H1 (cell line): ENCODE measurements at regions not wholly inside any gene's neighbourhood (a gene's known extent, or its start where the extent isn't known, plus 50 kb on each side); places are given as distances from the start of the nearest gene placed in this dataset.

Experiments
- CTCF ChIA-PET: fragments of 300-600 bp; sonication (Branson Sonifier 250); formaldehyde crosslinking; loops from one replicate; lab custom pipeline; 2021; ENCODE audit not compliant: partially characterized antibody; lab: Charles Lee
- POLR2A ChIA-PET: fragments of 300-600 bp; sonication (Branson Sonifier 250); formaldehyde crosslinking; loops from one replicate; lab custom pipeline; 2021; ENCODE audit warnings: inconsistent platforms; ENCODE audit not compliant: partially characterized antibody; lab: Charles Lee
- DNase-seq, 2 experiments: peaks; one replicate each; pipeline versions ENCODE4 v3.0.0 to v3.0.0-alpha.2; 2010 to 2022; ENCODE audit warnings: low spot score in 2 of 2, low read depth in 1 of 2, mixed read lengths in 1 of 2
- FAIRE-seq: peaks from 2 replicates; lab custom pipeline; 2011; peaks lifted over from hg19 to GRCh38; lab: Jason Lieb, UNC
- H2AFZ ChIP-seq: 2 replicates; pipeline ENCODE4 v1.8.1; 2012; ENCODE audit warnings: low read length, inconsistent platforms
- H2AK5ac ChIP-seq: 2 replicates; pipeline ENCODE4 v1.6.1; 2013; ENCODE audit warnings: low read depth, low read length
- H2BK120ac ChIP-seq: replicated peaks from 2 replicates; pipeline ENCODE3; 2013; ENCODE audit warnings: low read depth, low read length, inconsistent platforms
- H2BK12ac ChIP-seq: 2 replicates; pipeline ENCODE4 v1.6.1; 2013; ENCODE audit warnings: low read depth, low read length
- H2BK15ac ChIP-seq: 2 replicates; pipeline ENCODE4 v1.6.1; 2013; ENCODE audit warnings: low read length
- H2BK20ac ChIP-seq: 2 replicates; pipeline ENCODE4 v1.6.1; 2013; ENCODE audit warnings: low read length
- H2BK5ac ChIP-seq: 2 replicates; pipeline ENCODE4 v1.6.1; 2013; ENCODE audit warnings: low read depth, low read length
- H3K14ac ChIP-seq: 2 replicates; pipeline ENCODE4 v1.6.1; 2013; ENCODE audit warnings: inconsistent platforms; ENCODE audit not compliant: insufficient read length
- H3K18ac ChIP-seq: 2 replicates; pipeline ENCODE4 v1.6.1; 2013; ENCODE audit warnings: low read length; ENCODE audit errors: extremely low read depth
- H3K23ac ChIP-seq: 2 replicates; pipeline ENCODE4 v1.6.1; 2013; ENCODE audit warnings: inconsistent platforms; ENCODE audit not compliant: insufficient read length
- H3K23me2 ChIP-seq: 2 replicates; pipeline ENCODE4 v1.6.1; 2013; ENCODE audit warnings: low read depth, low read length
- H3K27ac ChIP-seq: 2 replicates; pipeline ENCODE4 v1.6.1; 2011; ENCODE audit warnings: low read depth, low read length, inconsistent platforms
- H3K27me3 ChIP-seq, 4 experiments: replicated peaks in 1 of 4; 1 replicate in 1 of 4; 2 replicates in 3 of 4; pipeline versions ENCODE4 v1.6.1 to v1.8.1; 2011 to 2013; ENCODE audit warnings: low read length in 3 of 4, mild to moderate bottlenecking in 3 of 4, inconsistent platforms in 2 of 4, mixed read lengths in 2 of 4, moderate library complexity in 1 of 4; ENCODE audit not compliant: control insufficient read depth in 3 of 4, insufficient read depth in 3 of 4; ENCODE audit errors: extremely low read depth in 1 of 4
- H3K36me3 ChIP-seq, 4 experiments: 2 replicates each; pipeline versions ENCODE4 v1.6.1 to v1.8.1; 2011 to 2013; ENCODE audit warnings: mild to moderate bottlenecking in 4 of 4, low read length in 3 of 4, moderate library complexity in 2 of 4, control low read depth in 1 of 4, inconsistent platforms in 1 of 4; ENCODE audit not compliant: insufficient read depth in 4 of 4, control insufficient read depth in 2 of 4
- H3K4ac ChIP-seq: replicated peaks from 2 replicates; pipeline ENCODE3; 2013; ENCODE audit warnings: low read length, low read depth, mixed read lengths, inconsistent platforms; ENCODE audit not compliant: insufficient read length
- H3K4me1 ChIP-seq, 4 experiments: replicated peaks in 1 of 4; 1 replicate in 1 of 4; 2 replicates in 3 of 4; pipeline versions ENCODE4 v1.6.1 to v1.8.1; 2011 to 2013; ENCODE audit warnings: low read length in 3 of 4, inconsistent platforms in 2 of 4, mixed read lengths in 1 of 4; ENCODE audit not compliant: insufficient read depth in 4 of 4, control insufficient read depth in 3 of 4
- H3K4me2 ChIP-seq, 2 experiments: 2 replicates each; pipeline versions ENCODE4 v1.6.1 to v1.8.1; 2011 to 2013; ENCODE audit warnings: low read depth in 2 of 2, low read length in 2 of 2, control low read depth in 1 of 2, inconsistent platforms in 1 of 2, mild to moderate bottlenecking in 1 of 2; ENCODE audit not compliant: insufficient read depth in 1 of 2
- H3K4me3 ChIP-seq, 4 experiments: fragments of 200-600, 300-600 bp in 1 of 4; sonication (generic), shearing (Covaris generic), sonication (Bioruptor Twin) in 1 of 4; 2 replicates each; pipeline versions ENCODE4 v1.5.1 to v1.8.1; 2011 to 2016; ENCODE audit warnings: low read length in 4 of 4, low read depth in 3 of 4, control low read depth in 2 of 4, inconsistent platforms in 2 of 4, mild to moderate bottlenecking in 2 of 4, mixed read lengths in 1 of 4, moderate library complexity in 1 of 4; ENCODE audit not compliant: insufficient read depth in 2 of 4; ENCODE audit errors: extremely low read depth in 1 of 4
- H3K56ac ChIP-seq: replicated peaks from 2 replicates; pipeline ENCODE3; 2013; ENCODE audit warnings: low read depth, mild to moderate bottlenecking, mixed read lengths, low read length, inconsistent platforms; ENCODE audit not compliant: insufficient read length
- H3K79me1 ChIP-seq: 2 replicates; pipeline ENCODE4 v1.6.1; 2013; ENCODE audit warnings: low read depth, low read length, control low read depth
- H3K79me2 ChIP-seq, 2 experiments: 2 replicates each; pipeline versions ENCODE4 v1.6.1 to v1.8.1; 2012 to 2013; ENCODE audit warnings: low read length in 2 of 2, mild to moderate bottlenecking in 2 of 2, inconsistent platforms in 1 of 2; ENCODE audit not compliant: insufficient read depth in 2 of 2, control insufficient read depth in 1 of 2
- H3K9ac ChIP-seq, 4 experiments: replicated peaks in 1 of 4; 1 replicate in 1 of 4; 2 replicates in 3 of 4; pipeline versions ENCODE4 v1.6.1 to v1.8.1; 2011 to 2013; ENCODE audit warnings: low read depth in 3 of 4, low read length in 3 of 4, control low read depth in 2 of 4, mild to moderate bottlenecking in 2 of 4, moderate library complexity in 2 of 4, inconsistent platforms in 1 of 4; ENCODE audit errors: extremely low read depth in 1 of 4
- H3K9me3 ChIP-seq, 2 experiments: 2 replicates each; pipeline versions ENCODE4 v1.6.1 to v1.8.1; 2012 to 2013; ENCODE audit warnings: mild to moderate bottlenecking in 2 of 2, moderate library complexity in 2 of 2, control low read depth in 1 of 2, inconsistent platforms in 1 of 2, low read depth in 1 of 2, low read length in 1 of 2, mixed read lengths in 1 of 2; ENCODE audit not compliant: insufficient read depth in 2 of 2
- H4K20me1 ChIP-seq, 2 experiments: replicated peaks in 1 of 2; 2 replicates each; pipeline versions ENCODE3 to v1.8.1; 2011 to 2013; ENCODE audit warnings: inconsistent platforms in 2 of 2, low read length in 2 of 2, mild to moderate bottlenecking in 1 of 2; ENCODE audit not compliant: insufficient read depth in 2 of 2, control insufficient read depth in 1 of 2
- H4K5ac ChIP-seq: 2 replicates; pipeline ENCODE4 v1.6.1; 2013; ENCODE audit warnings: low read length, low read depth, mixed read lengths, inconsistent platforms; ENCODE audit not compliant: insufficient read length
- H4K8ac ChIP-seq: 2 replicates; pipeline ENCODE4 v1.8.0; 2013; ENCODE audit warnings: mild to moderate bottlenecking, moderate library complexity, low read length, inconsistent platforms; ENCODE audit not compliant: insufficient read depth; ENCODE audit errors: extremely low read depth
- H4K91ac ChIP-seq: replicated peaks from 2 replicates; pipeline ENCODE3; 2013; ENCODE audit warnings: low read length, mixed read lengths, inconsistent platforms; ENCODE audit not compliant: insufficient read length
- BACH1 ChIP-seq: IDR thresholded peaks from 2 replicates; pipeline ENCODE4 v1.6.1; 2012; ENCODE audit warnings: low read length, improper control_type of control experiment
- BCL11A ChIP-seq, 2 experiments: IDR thresholded peaks; one replicate each; pipeline ENCODE4 v1.6.1; 2011; ENCODE audit warnings: low read depth in 2 of 2, low read length in 2 of 2, mild to moderate bottlenecking in 2 of 2
- BRCA1 ChIP-seq: IDR thresholded peaks from 2 replicates; pipeline ENCODE4 v1.6.1; 2012; ENCODE audit warnings: low read depth, low read length, improper control_type of control experiment
- CEBPB ChIP-seq: IDR thresholded peaks from 2 replicates; pipeline ENCODE4 v1.6.1; 2012; ENCODE audit warnings: low read depth, low read length
- FOSL1 ChIP-seq: IDR thresholded peaks from 2 replicates; pipeline ENCODE4 v1.6.1; 2011; ENCODE audit warnings: mild to moderate bottlenecking, low read depth, low read length, moderate library complexity; ENCODE audit not compliant: insufficient read depth
- HDAC6 ChIP-seq: IDR thresholded peaks from one replicate; pipeline ENCODE4 v1.7.1; 2012; ENCODE audit warnings: low read depth, mild to moderate bottlenecking, inconsistent platforms, low read length, moderate library complexity
- KDM5A ChIP-seq: fragments of 200-600 bp; IDR thresholded peaks from 2 replicates; pipeline ENCODE4 v1.7.1; 2012; ENCODE audit warnings: mild to moderate bottlenecking, low read length, inconsistent platforms, mixed read lengths
- MAFK ChIP-seq: IDR thresholded peaks from 2 replicates; pipeline ENCODE4 v1.6.1; 2012; ENCODE audit warnings: low read depth, mild to moderate bottlenecking, improper control_type of control experiment, low read length
- SP1 ChIP-seq: IDR thresholded peaks from 2 replicates; pipeline ENCODE4 v1.6.1; 2011; ENCODE audit warnings: low read depth, low read length
- TAF7 ChIP-seq: optimal IDR thresholded peaks from 2 replicates; pipeline ENCODE3; 2011; ENCODE audit warnings: low read depth, mild to moderate bottlenecking, inconsistent platforms, low read length, moderate library complexity, borderline replicate concordance
- TEAD4 ChIP-seq: IDR thresholded peaks from 2 replicates; pipeline ENCODE4 v1.6.1; 2012; ENCODE audit warnings: low read depth, low read length, inconsistent platforms, mixed read lengths
- WGBS, 2 experiments: shearing (Covaris generic) in 1 of 2; methylation state at CpG; one replicate each; pipeline versions ENCODE4 v1.1.6 to v1.1.7; 2013 to 2015; ENCODE audit warnings: low lambda C conversion rate in 2 of 2, mixed read lengths in 2 of 2, inconsistent platforms in 1 of 2, low coverage in 1 of 2, missing lambda C conversion rate in 1 of 2; ENCODE audit not compliant: insufficient replicate concordance in 2 of 2, insufficient coverage in 1 of 2, insufficient read length in 1 of 2; ENCODE audit errors: extremely low coverage in 1 of 2, missing lambda C conversion rate in 1 of 2; 5-methylcytosine and 5-hydroxymethylcytosine counted together
- TF ChIP-seq, protein P1 (sequence below): IDR thresholded peaks from 2 replicates; pipeline ENCODE4 v1.6.1; 2011; ENCODE audit warnings: low read depth, mild to moderate bottlenecking, low read length; ENCODE audit not compliant: insufficient read depth

DNA sequence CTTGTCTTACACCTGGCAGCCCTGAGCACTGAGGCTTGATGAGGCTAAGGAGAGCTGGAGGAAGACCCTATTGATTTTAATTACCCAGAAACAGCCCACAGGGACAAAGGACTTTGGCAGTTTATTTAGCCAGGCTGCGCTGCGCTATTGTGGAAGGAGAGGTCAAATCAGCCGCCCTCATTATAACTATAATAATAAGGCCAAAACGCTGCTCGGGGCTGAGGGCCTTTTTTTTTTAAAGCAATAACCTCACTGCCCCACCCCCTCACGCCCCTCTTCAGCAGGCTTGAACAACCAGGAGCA, 60.6 kb upstream of the NKX1-1 start:
- peaks cover 0 to 5% (median 0%) of the 10 kb centered on the region in 4 experiments; a peak in 3 of 7 replicates for H3K4me1 ChIP-seq
- DNase-seq (no peak), FAIRE-seq (no peak)
- H4K5ac ChIP-seq: no peak overlapping the region
- no peak overlapping the region for H2BK5ac ChIP-seq
- WGBS, 2 experiments: 89% methylated on average over 6 of the region's 6 CpGs; no CpG with 5 or more reads in 1 of the 2 experiments
- H3K14ac ChIP-seq: no peak overlapping the region
- H3K23me2 ChIP-seq: peaks cover 10% of the 10 kb centered on the region; the same call in 1 of the 2 replicates
- no peak overlapping the region for H3K4ac ChIP-seq
- CTCF ChIA-PET: no interaction called here
- no peak overlapping the region for H3K23ac ChIP-seq
- H3K36me3 ChIP-seq: no peaks in the 10 kb centered on the region
- H3K79me1 ChIP-seq: no peaks in the 10 kb centered on the region
- H3K4me2 ChIP-seq: no peak overlapping the region
- H3K27me3 ChIP-seq: no peaks in the 10 kb centered on the region
- H3K18ac ChIP-seq: no peak overlapping the region
- no peak overlapping the region for H3K4me3 ChIP-seq
- no peak overlapping the region for H2BK120ac ChIP-seq
- no peak overlapping the region for H3K27ac ChIP-seq
- no peak overlapping the region for H2AK5ac ChIP-seq
- TF ChIP-seq TEAD4 (no peak), BACH1 (no peak), TAF7 (no peak), HDAC6 (no peak), CEBPB (no peak), BRCA1 (no peak), BCL11A (IDR thresholded peaks at IDR 0.05; ENCODE audit: low read depth in 2 of 2, low read length in 2 of 2) (no peak), KDM5A (no peak), SP1 (no peak), MAFK (no peak), FOSL1 (no peak)
- TF ChIP-seq, protein P1, sequence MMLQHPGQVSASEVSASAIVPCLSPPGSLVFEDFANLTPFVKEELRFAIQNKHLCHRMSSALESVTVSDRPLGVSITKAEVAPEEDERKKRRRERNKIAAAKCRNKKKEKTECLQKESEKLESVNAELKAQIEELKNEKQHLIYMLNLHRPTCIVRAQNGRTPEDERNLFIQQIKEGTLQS: no peak
- TF ChIP-seq, all 59 proteins: peak for 0
- Histone ChIP-seq H2BK12ac (no peak overlapping the region), H3K9me3 (peaks cover 0 to 8% of the 10 kb centered on the region in 2 experiments; a peak in 2 of 4 replicates), H2BK15ac (no peak overlapping the region), H3K9ac (no peak overlapping the region), H3K56ac (no peak overlapping the region), H4K8ac (no peak overlapping the region), H2AFZ (no peak overlapping the region), H3K79me2 (no peaks in the 10 kb centered on the region), H4K20me1 (peaks cover 0 to 7% of the 10 kb centered on the region in 2 experiments), H2BK20ac (no peak overlapping the region), H4K91ac (no peak overlapping the region)
- POLR2A ChIA-PET: no interaction called here
